ENCODE measurements at regions not wholly inside any gene's neighbourhood (a gene's known extent, or its start where the extent isn't known, plus 50 kb on each side); places are given as distances from the start of the nearest gene placed in this dataset.

- no peaks in the 10 kb centered on the region for H3K27me3 ChIP-seq
These were observed 857.4 kb downstream of the TDRD15 start for GRCh38 chr2:21981127-21981526.

GRCh38 chr2:21993002-21993401 lies 869.2 kb downstream of the TDRD15 start:
- no peak overlapping the region for H3K4me3 ChIP-seq

More at GRCh38 chr2:21981127-21981526, 857.4 kb downstream of the TDRD15 start:
- no peak for DNase-seq (ENCODE audit: extremely low spot score in 2 of 2)
- Histone ChIP-seq H3K27ac (no peak overlapping the region), H3K4me1 (no peaks in the 10 kb centered on the region), H3K36me3 (no peaks in the 10 kb centered on the region), H3K4me3 (no peak overlapping the region), H3K9me3 (no peaks in the 10 kb centered on the region)
- intact Hi-C loops (cut with DNase I): no loop called here
- TF ChIP-seq CTCF (IDR thresholded peaks at IDR 0.05) (no peak), POLR2AphosphoS5 (IDR thresholded peaks at IDR 0.05; ENCODE audit: insufficient read depth in 1 of 2, low read depth in 1 of 2) (no peak), POLR2A (IDR thresholded peaks at IDR 0.05) (no peak)

GRCh38 chr2:21996339-21996738 lies 872.6 kb downstream of the TDRD15 start:
- intact Hi-C loops (cut with DNase I): no loop called here
- H3K4me1 ChIP-seq: no peaks in the 10 kb centered on the region
- no peaks in the 10 kb centered on the region for H3K9me3 ChIP-seq
- no peaks in the 10 kb centered on the region for H3K36me3 ChIP-seq
- no peak for DNase-seq (ENCODE audit: extremely low spot score in 2 of 2)
- no peak overlapping the region for H3K27ac ChIP-seq
- TF ChIP-seq POLR2A (IDR thresholded peaks at IDR 0.05): no peak
- TF ChIP-seq POLR2AphosphoS5 (IDR thresholded peaks at IDR 0.05; ENCODE audit: insufficient read depth in 1 of 2, low read depth in 1 of 2): no peak
- no peak for TF ChIP-seq CTCF (IDR thresholded peaks at IDR 0.05)
- no peaks in the 10 kb centered on the region for H3K27me3 ChIP-seq
- no peak overlapping the region for H3K4me3 ChIP-seq

More at GRCh38 chr2:21993002-21993401, 869.2 kb downstream of the TDRD15 start:
- DNase-seq (ENCODE audit: extremely low spot score in 2 of 2): no peak
- H3K36me3 ChIP-seq: no peaks in the 10 kb centered on the region
- H3K27me3 ChIP-seq: no peaks in the 10 kb centered on the region
- intact Hi-C loops (cut with DNase I): no loop called here
- H3K27ac ChIP-seq: no peak overlapping the region
- no peaks in the 10 kb centered on the region for H3K4me1 ChIP-seq
- no peaks in the 10 kb centered on the region for H3K9me3 ChIP-seq
- TF ChIP-seq POLR2A (IDR thresholded peaks at IDR 0.05): no peak

GRCh38 chr2:21999522-21999921 lies 875.8 kb downstream of the TDRD15 start:
- H3K9me3 ChIP-seq: no peaks in the 10 kb centered on the region
- H3K27ac ChIP-seq: no peak overlapping the region
- H3K4me1 ChIP-seq: no peaks in the 10 kb centered on the region
- intact Hi-C loops (cut with DNase I): no loop called here
- DNase-seq (ENCODE audit: extremely low spot score in 2 of 2): no peak
- no peaks in the 10 kb centered on the region for H3K27me3 ChIP-seq
- no peak overlapping the region for H3K4me3 ChIP-seq
- no peak for TF ChIP-seq CTCF (IDR thresholded peaks at IDR 0.05)
- TF ChIP-seq POLR2A (IDR thresholded peaks at IDR 0.05): no peak
- TF ChIP-seq POLR2AphosphoS5 (IDR thresholded peaks at IDR 0.05; ENCODE audit: insufficient read depth in 1 of 2, low read depth in 1 of 2): no peak
- H3K36me3 ChIP-seq: no peaks in the 10 kb centered on the region

GRCh38 chr2:22002066-22002465 lies 878.3 kb downstream of the TDRD15 start:
- no peak overlapping the region for H3K4me3 ChIP-seq
- H3K27me3 ChIP-seq: no peaks in the 10 kb centered on the region
- intact Hi-C loops (cut with DNase I): no loop called here
- H3K4me1 ChIP-seq: no peaks in the 10 kb centered on the region
- DNase-seq (ENCODE audit: extremely low spot score in 2 of 2): no peak
- TF ChIP-seq POLR2A (IDR thresholded peaks at IDR 0.05) (no peak), POLR2AphosphoS5 (IDR thresholded peaks at IDR 0.05; ENCODE audit: insufficient read depth in 1 of 2, low read depth in 1 of 2) (no peak), CTCF (IDR thresholded peaks at IDR 0.05) (no peak)
- no peaks in the 10 kb centered on the region for H3K9me3 ChIP-seq
- H3K36me3 ChIP-seq: no peaks in the 10 kb centered on the region
- H3K27ac ChIP-seq: no peak overlapping the region

- Histone ChIP-seq H3K27ac (no peak overlapping the region), H3K4me3 (no peak overlapping the region), H3K27me3 (no peaks in the 10 kb centered on the region), H3K4me1 (no peaks in the 10 kb centered on the region), H3K9me3 (no peaks in the 10 kb centered on the region), H3K36me3 (no peaks in the 10 kb centered on the region)
- no peak for DNase-seq (ENCODE audit: extremely low spot score in 2 of 2)
- intact Hi-C loops (cut with DNase I): no loop called here
- TF ChIP-seq POLR2A (IDR thresholded peaks at IDR 0.05): no peak
- TF ChIP-seq CTCF (IDR thresholded peaks at IDR 0.05): no peak
- no peak for TF ChIP-seq POLR2AphosphoS5 (IDR thresholded peaks at IDR 0.05; ENCODE audit: insufficient read depth in 1 of 2, low read depth in 1 of 2)
These were observed 879.5 kb downstream of the TDRD15 start for GRCh38 chr2:22003270-22003669.

All from vagina (tissue), 2 donors.